BLaER1 treated with 17β-estradiol and CSF1 and Interleukin-3, amounts not matched to agents 10 nM and 100 nM (cell line): ENCODE measurements at regions not wholly inside any gene's neighbourhood (a gene's known extent, or its start where the extent isn't known, plus 50 kb on each side); places are given as distances from the start of the nearest gene placed in this dataset.
"Not testable (repeated sequence)": the region's sequence is repeated elsewhere in the genome, so short reads cannot be mapped to it uniquely, and the experiment has no call there.

Source experiments
- H3K27ac ChIP-seq, 11 experiments: shearing (Covaris generic); formaldehyde crosslinking; 2 replicates each; pipeline ENCODE4 v1.8.1; 2022
- H3K27me3 ChIP-seq, 11 experiments: shearing (Covaris generic); formaldehyde crosslinking; 2 replicates each; pipeline ENCODE4 v1.8.1; 2022
- H3K36me3 ChIP-seq, 11 experiments: shearing (Covaris generic); formaldehyde crosslinking; 2 replicates each; pipeline ENCODE4 v1.8.1; 2022
- H3K4me1 ChIP-seq, 10 experiments: shearing (Covaris generic); formaldehyde crosslinking; 2 replicates each; pipeline ENCODE4 v1.8.1; 2022
- H3K4me2 ChIP-seq, 11 experiments: shearing (Covaris generic); formaldehyde crosslinking; 2 replicates each; pipeline ENCODE4 v1.8.1; 2022
- H3K4me3 ChIP-seq, 10 experiments: shearing (Covaris generic); formaldehyde crosslinking; 2 replicates each; pipeline ENCODE4 v1.8.1; 2022
- H3K9ac ChIP-seq, 11 experiments: shearing (Covaris generic); formaldehyde crosslinking; 2 replicates each; pipeline ENCODE4 v1.8.1; 2022
- H3K9me3 ChIP-seq, 11 experiments: shearing (Covaris generic); formaldehyde crosslinking; replicated peaks in 1 of 11; 2 replicates each; pipeline ENCODE4 v1.8.1; 2022
- H4K20me1 ChIP-seq, 11 experiments: shearing (Covaris generic); formaldehyde crosslinking; 2 replicates each; pipeline ENCODE4 v1.8.1; 2022
- Cebpa-rat ChIP-seq, 11 experiments: shearing (Covaris generic); IDR thresholded peaks; 2 replicates each; pipeline ENCODE4 v1.8.1; 2022

DNA sequence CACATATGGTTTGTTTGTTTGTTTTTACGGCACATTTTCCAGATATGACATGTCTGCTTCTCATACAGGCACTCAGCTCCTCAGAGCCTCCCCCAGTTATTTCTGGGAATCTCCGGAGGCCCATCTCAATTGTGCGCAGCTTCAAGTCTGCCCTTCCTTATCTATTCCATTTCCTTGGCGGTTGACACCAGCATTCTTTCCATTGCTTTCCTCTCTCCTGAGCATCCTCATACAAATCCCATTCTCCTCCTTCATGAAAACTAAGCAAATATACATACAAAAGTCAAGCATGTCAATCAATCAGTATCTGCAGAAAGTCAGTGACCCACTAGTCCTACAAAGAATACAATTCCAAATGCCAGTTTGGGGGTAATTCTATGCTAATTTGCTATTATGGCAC, 166.7 kb downstream of the SQOR start:
- no peak overlapping the region for H3K9ac ChIP-seq
- 0 out of 22 replicates have a peak, but pooled peaks cover 0 to 5% (median 0%) of the 10 kb centered on the region in 11 experiments for H3K9me3 ChIP-seq
- no peak for TF ChIP-seq Cebpa-rat (IDR thresholded peaks at IDR 0.05)
- no peak overlapping the region for H3K4me2 ChIP-seq
- H3K36me3 ChIP-seq, result no peaks in the 10 kb centered on the region
- H3K27me3 ChIP-seq, result no peaks in the 10 kb centered on the region
- H3K4me3 ChIP-seq, result no peak overlapping the region
- H4K20me1 ChIP-seq, result no peaks in the 10 kb centered on the region
- H3K4me1 ChIP-seq, result peaks cover 0 to 17% (median 2%) of the 10 kb centered on the region in 10 experiments; a peak in 8 of 20 replicates
- no peak overlapping the region for H3K27ac ChIP-seq

DNA sequence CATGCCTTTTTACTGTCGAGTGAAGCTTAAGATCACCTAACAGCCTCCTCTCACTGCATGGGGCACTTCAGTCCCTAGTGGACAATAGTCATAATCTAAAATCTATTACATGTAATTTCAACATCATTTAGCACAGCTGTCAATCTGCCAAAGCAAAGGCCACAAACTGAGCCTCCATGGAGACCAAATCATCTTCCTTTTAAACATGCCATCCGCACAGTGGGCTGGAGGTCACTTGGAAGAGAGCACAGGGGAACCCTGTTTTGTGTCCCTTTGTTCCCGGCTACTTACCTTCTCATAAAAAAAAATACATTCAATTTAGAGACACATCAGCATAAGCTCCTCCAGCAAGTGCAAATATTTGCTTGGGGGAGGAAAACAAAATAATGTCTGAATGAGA, 167.3 kb downstream of the SQOR start:
- Histone ChIP-seq H3K36me3 (no peaks in the 10 kb centered on the region), H3K4me1 (peaks cover 0 to 15% (median 2%) of the 10 kb centered on the region in 10 experiments; a peak in 8 of 20 replicates), H3K4me3 (no peak overlapping the region), H3K27me3 (no peaks in the 10 kb centered on the region), H3K9me3 (0 out of 22 replicates have a peak, but pooled peaks cover 0 to 5% (median 0%) of the 10 kb centered on the region in 11 experiments), H3K9ac (no peak overlapping the region), H4K20me1 (no peaks in the 10 kb centered on the region), H3K27ac (no peak overlapping the region), H3K4me2 (no peak overlapping the region)
- TF ChIP-seq Cebpa-rat (IDR thresholded peaks at IDR 0.05), result no peak

GRCh38 chr15:45804028-45804427, 169.2 kb downstream of the SQOR start:
- H3K4me2 ChIP-seq, result no peak overlapping the region
- no peaks in the 10 kb centered on the region for H3K27me3 ChIP-seq
- H3K4me1 ChIP-seq, result peaks cover 0 to 11% (median 0%) of the 10 kb centered on the region in 10 experiments; a peak in 7 of 20 replicates
- H3K36me3 ChIP-seq, result no peaks in the 10 kb centered on the region
- no peak overlapping the region for H3K27ac ChIP-seq
- H4K20me1 ChIP-seq, result no peaks in the 10 kb centered on the region
- no peak overlapping the region for H3K9ac ChIP-seq
- no peak overlapping the region for H3K4me3 ChIP-seq
- 0 out of 22 replicates have a peak, but pooled peaks cover 0 to 5% (median 0%) of the 10 kb centered on the region in 11 experiments for H3K9me3 ChIP-seq
- no peak for TF ChIP-seq Cebpa-rat (IDR thresholded peaks at IDR 0.05)

DNA sequence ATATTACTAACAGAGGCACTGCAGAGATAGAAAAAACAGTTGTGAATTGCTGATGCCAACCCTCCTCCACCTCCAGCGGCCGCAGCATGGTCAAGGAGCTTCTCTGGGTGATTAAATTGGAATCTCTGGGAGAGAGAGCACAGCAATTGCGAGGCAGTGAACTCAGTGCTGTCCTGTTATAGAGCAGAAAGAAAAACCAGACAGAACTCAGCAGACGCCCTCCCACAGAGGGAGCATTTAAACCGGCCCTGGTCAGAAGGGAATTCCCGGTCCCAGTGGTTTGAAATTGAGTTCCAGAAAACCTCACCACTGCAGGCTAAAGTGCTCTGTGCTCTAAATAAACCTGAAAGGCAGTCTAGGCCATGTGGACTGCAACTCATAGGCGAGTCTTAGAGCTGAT, 175.4 kb downstream of the SQOR start:
- no peaks in the 10 kb centered on the region for H3K36me3 ChIP-seq

GRCh38 chr15:45812200-45812599, 177.4 kb downstream of the SQOR start:
- TF ChIP-seq Cebpa-rat (IDR thresholded peaks at IDR 0.05), result no peak
- Histone ChIP-seq H3K9ac (no peak overlapping the region), H3K4me3 (no peak overlapping the region), H3K36me3 (no peaks in the 10 kb centered on the region), H3K27me3 (no peaks in the 10 kb centered on the region), H3K27ac (no peak overlapping the region), H3K4me1 (peaks cover 0 to 10% (median 0%) of the 10 kb centered on the region in 10 experiments; a peak in 3 of 20 replicates), H3K4me2 (peak overlapping the region in 4 of 11 experiments; percentile 7 to 18 (median 10); a peak in 3 of 22 replicates), H4K20me1 (no peaks in the 10 kb centered on the region), H3K9me3 (peaks cover 25 to 55% (median 38%) of the 10 kb centered on the region in 11 experiments)

More for the DNA sequence above, 175.4 kb downstream of the SQOR start:
- peaks cover 11 to 35% (median 18%) of the 10 kb centered on the region in 11 experiments for H3K9me3 ChIP-seq
- no peak overlapping the region for H3K27ac ChIP-seq
- no peak overlapping the region for H3K4me3 ChIP-seq
- no peak overlapping the region for H3K9ac ChIP-seq
- H3K4me1 ChIP-seq, result peaks cover 0 to 10% (median 0%) of the 10 kb centered on the region in 10 experiments; a peak in 3 of 20 replicates
- no peak overlapping the region for H3K4me2 ChIP-seq
- no peak for TF ChIP-seq Cebpa-rat (IDR thresholded peaks at IDR 0.05)
- H4K20me1 ChIP-seq, result no peaks in the 10 kb centered on the region
- no peaks in the 10 kb centered on the region for H3K27me3 ChIP-seq

- H3K9me3 ChIP-seq, result peaks cover 41 to 75% (median 59%) of the 10 kb centered on the region in 11 experiments
- H4K20me1 ChIP-seq, H3K9ac ChIP-seq, H3K27ac ChIP-seq, H3K27me3 ChIP-seq, H3K4me1 ChIP-seq, H3K4me2 ChIP-seq, H3K36me3 ChIP-seq, H3K4me3 ChIP-seq: not testable (repeated sequence)
Measured at GRCh38 chr15:45817578-45817977, 182.7 kb downstream of the SQOR start.

- Histone ChIP-seq H3K9me3 (peaks cover 43 to 71% (median 58%) of the 10 kb centered on the region in 11 experiments), H4K20me1 (no peaks in the 10 kb centered on the region)
- TF ChIP-seq Cebpa-rat (IDR thresholded peaks at IDR 0.05), result no peak
Measured at GRCh38 chr15:45821390-45821789, 186.6 kb downstream of the SQOR start.

GRCh38 chr15:45822968-45823367, 188.1 kb downstream of the SQOR start:
- not testable (repeated sequence) for H3K4me1 ChIP-seq, H3K36me3 ChIP-seq, H3K4me2 ChIP-seq, H3K27ac ChIP-seq, H3K9ac ChIP-seq, H3K4me3 ChIP-seq, H3K27me3 ChIP-seq, H4K20me1 ChIP-seq
- peaks cover 41 to 56% (median 48%) of the 10 kb centered on the region in 11 experiments for H3K9me3 ChIP-seq

More at GRCh38 chr15:45821390-45821789, 186.6 kb downstream of the SQOR start:
- Histone ChIP-seq H3K9ac (no peak overlapping the region), H3K4me2 (no peak overlapping the region), H3K27ac (no peak overlapping the region), H3K36me3 (no peaks in the 10 kb centered on the region), H3K4me1 (no peaks in the 10 kb centered on the region), H3K4me3 (no peak overlapping the region), H3K27me3 (no peaks in the 10 kb centered on the region)

GRCh38 chr15:45827275-45827674, 192.4 kb downstream of the SQOR start:
- Histone ChIP-seq H3K9ac (no peak overlapping the region), H3K9me3 (peaks cover 32 to 61% (median 41%) of the 10 kb centered on the region in 11 experiments), H3K4me3 (no peak overlapping the region), H3K4me1 (no peaks in the 10 kb centered on the region), H4K20me1 (no peaks in the 10 kb centered on the region), H3K4me2 (no peak overlapping the region), H3K36me3 (no peaks in the 10 kb centered on the region), H3K27me3 (no peaks in the 10 kb centered on the region), H3K27ac (no peak overlapping the region)
- TF ChIP-seq Cebpa-rat (IDR thresholded peaks at IDR 0.05), result no peak

GRCh38 chr15:45827766-45828165, 192.9 kb downstream of the SQOR start:
- Histone ChIP-seq H4K20me1 (no peaks in the 10 kb centered on the region), H3K27ac (no peak overlapping the region), H3K9ac (no peak overlapping the region), H3K4me2 (no peak overlapping the region), H3K9me3 (peaks cover 28 to 59% (median 41%) of the 10 kb centered on the region in 11 experiments), H3K36me3 (no peaks in the 10 kb centered on the region), H3K27me3 (no peaks in the 10 kb centered on the region), H3K4me1 (no peaks in the 10 kb centered on the region), H3K4me3 (no peak overlapping the region)
- no peak for TF ChIP-seq Cebpa-rat (IDR thresholded peaks at IDR 0.05)
